Mesenchymal stem cell (in vitro differentiated cells and primary cell): ENCODE measurements at regions not wholly inside any gene's neighbourhood (a gene's known extent, or its start where the extent isn't known, plus 50 kb on each side); places are given as distances from the start of the nearest gene placed in this dataset.

Source experiments
- DNase-seq: peaks from one replicate; pipeline ENCODE4 v3.0.0-alpha.2; 2013
- H2AFZ ChIP-seq: one replicate; pipeline ENCODE4 v1.6.1; 2013; ENCODE audit warnings: low read depth, mild to moderate bottlenecking, control low read depth, inconsistent platforms, low read length, moderate library complexity
- H2AK5ac ChIP-seq: 2 replicates; pipeline ENCODE4 v1.6.1; 2013; ENCODE audit warnings: low read length, moderate library complexity, mild to moderate bottlenecking, inconsistent platforms; ENCODE audit not compliant: severe bottlenecking
- H2BK120ac ChIP-seq: one replicate; pipeline ENCODE4 v1.6.1; 2013; ENCODE audit warnings: low read depth, mild to moderate bottlenecking, inconsistent platforms, low read length, moderate library complexity
- H2BK12ac ChIP-seq, 2 experiments: one replicate each; pipeline ENCODE4 v1.6.1; 2013; ENCODE audit warnings: inconsistent platforms in 2 of 2, low read length in 2 of 2, mild to moderate bottlenecking in 2 of 2, moderate library complexity in 2 of 2, control low read depth in 1 of 2
- H2BK15ac ChIP-seq: one replicate; pipeline ENCODE4 v1.6.1; 2013; ENCODE audit warnings: mild to moderate bottlenecking, low read depth, inconsistent platforms; ENCODE audit not compliant: poor library complexity, severe bottlenecking
- H2BK5ac ChIP-seq: 2 replicates; pipeline ENCODE4 v1.6.1; 2013; ENCODE audit warnings: low read depth, mild to moderate bottlenecking, low read length, control low read depth, inconsistent platforms; ENCODE audit not compliant: poor library complexity, severe bottlenecking
- H3K14ac ChIP-seq, 2 experiments: one replicate each; pipeline ENCODE4 v1.6.1; 2013; ENCODE audit warnings: inconsistent platforms in 2 of 2, low read length in 2 of 2, control low read depth in 1 of 2, mild to moderate bottlenecking in 1 of 2, moderate library complexity in 1 of 2
- H3K18ac ChIP-seq, 2 experiments: one replicate each; pipeline ENCODE4 v1.6.1; 2013; ENCODE audit warnings: inconsistent platforms in 2 of 2, low read length in 2 of 2, control low read depth in 1 of 2, low read depth in 1 of 2, mild to moderate bottlenecking in 1 of 2
- H3K23ac ChIP-seq, 2 experiments: one replicate each; pipeline ENCODE4 v1.6.1; 2013; ENCODE audit warnings: inconsistent platforms in 2 of 2, low read length in 2 of 2, mild to moderate bottlenecking in 2 of 2, moderate library complexity in 2 of 2, control low read depth in 1 of 2
- H3K27ac ChIP-seq: 2 replicates; pipeline ENCODE4 v1.5.1; 2013; ENCODE audit warnings: mild to moderate bottlenecking, moderate library complexity, low read length, control low read depth, inconsistent platforms; ENCODE audit not compliant: poor library complexity, severe bottlenecking
- H3K27me3 ChIP-seq, 2 experiments: 2 replicates each; pipeline versions ENCODE4 v1.6.1 to v1.7.0; 2013; ENCODE audit warnings: low read length in 2 of 2, mild to moderate bottlenecking in 2 of 2, moderate library complexity in 2 of 2, control low read depth in 1 of 2, inconsistent platforms in 1 of 2; ENCODE audit not compliant: control insufficient read depth in 1 of 2, insufficient read depth in 1 of 2
- H3K36me3 ChIP-seq, 2 experiments: 2 replicates each; pipeline versions ENCODE4 v1.6.1 to v1.7.0; 2013; ENCODE audit warnings: low read length in 2 of 2, control low read depth in 1 of 2, inconsistent platforms in 1 of 2, low read depth in 1 of 2, mild to moderate bottlenecking in 1 of 2; ENCODE audit not compliant: insufficient read depth in 2 of 2, control insufficient read depth in 1 of 2
- H3K4ac ChIP-seq, 2 experiments: one replicate each; pipeline ENCODE4 v1.6.1; 2013; ENCODE audit warnings: inconsistent platforms in 2 of 2, low read length in 2 of 2, mild to moderate bottlenecking in 2 of 2, moderate library complexity in 2 of 2, control low read depth in 1 of 2, low read depth in 1 of 2
- H3K4me1 ChIP-seq: 2 replicates; pipeline ENCODE4 v1.6.1; 2013; ENCODE audit warnings: low read depth, low read length, control low read depth; ENCODE audit not compliant: control insufficient read depth, insufficient read depth
- H3K4me2 ChIP-seq: 2 replicates; pipeline ENCODE4 v1.6.1; 2013; ENCODE audit warnings: low read length, mild to moderate bottlenecking, inconsistent platforms; ENCODE audit not compliant: poor library complexity, severe bottlenecking
- H3K4me3 ChIP-seq, 2 experiments: 2 replicates each; pipeline versions ENCODE4 v1.5.1 to v1.7.0; 2013; ENCODE audit warnings: low read length in 2 of 2, mild to moderate bottlenecking in 2 of 2, control low read depth in 1 of 2, low read depth in 1 of 2; ENCODE audit not compliant: insufficient read depth in 1 of 2
- H3K79me1 ChIP-seq: replicated peaks from 2 replicates; pipeline ENCODE4 v1.6.1; 2013; ENCODE audit warnings: mild to moderate bottlenecking, control low read depth, low read length, inconsistent platforms; ENCODE audit not compliant: poor library complexity, severe bottlenecking
- H3K9ac ChIP-seq: 2 replicates; pipeline ENCODE4 v1.7.0; 2013; ENCODE audit warnings: mild to moderate bottlenecking, low read length, moderate library complexity
- H3K9me3 ChIP-seq: 2 replicates; pipeline ENCODE4 v1.7.0; 2013; ENCODE audit warnings: mild to moderate bottlenecking, low read length; ENCODE audit not compliant: control insufficient read depth
- H4K8ac ChIP-seq: one replicate; pipeline ENCODE4 v1.6.1; 2013; ENCODE audit warnings: inconsistent platforms, mild to moderate bottlenecking, low read length, moderate library complexity
- H4K91ac ChIP-seq: one replicate; pipeline ENCODE4 v1.6.1; 2013; ENCODE audit warnings: mild to moderate bottlenecking, low read length, inconsistent platforms
- WGBS: methylation state at CpG from one replicate; pipeline ENCODE4 v1.1.7; 2013; ENCODE audit warnings: mixed read lengths; 5-methylcytosine and 5-hydroxymethylcytosine counted together

DNA sequence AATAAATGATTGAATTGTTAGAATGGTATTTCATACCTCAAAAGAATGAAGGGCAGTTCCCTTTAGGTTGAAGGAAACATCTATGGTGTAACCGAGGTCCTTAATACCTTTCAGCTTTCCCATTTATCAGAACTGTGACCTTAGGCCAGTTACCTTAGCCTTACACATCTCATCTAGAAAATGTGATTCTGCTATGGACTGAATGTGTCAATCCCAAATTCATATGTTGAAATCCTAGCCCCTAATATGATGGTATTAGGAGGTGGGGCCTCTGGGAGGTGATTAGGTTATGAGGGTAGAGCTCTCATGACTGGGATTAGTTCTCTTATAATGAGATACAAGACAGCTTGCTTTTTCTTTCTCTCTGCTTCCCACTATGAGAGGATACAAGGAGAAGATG lies 441.9 kb downstream of the PLK2 start:
- 100% methylated on average over 1 of the region's 1 CpG for WGBS
- no peak overlapping the region for H2BK15ac ChIP-seq

DNA sequence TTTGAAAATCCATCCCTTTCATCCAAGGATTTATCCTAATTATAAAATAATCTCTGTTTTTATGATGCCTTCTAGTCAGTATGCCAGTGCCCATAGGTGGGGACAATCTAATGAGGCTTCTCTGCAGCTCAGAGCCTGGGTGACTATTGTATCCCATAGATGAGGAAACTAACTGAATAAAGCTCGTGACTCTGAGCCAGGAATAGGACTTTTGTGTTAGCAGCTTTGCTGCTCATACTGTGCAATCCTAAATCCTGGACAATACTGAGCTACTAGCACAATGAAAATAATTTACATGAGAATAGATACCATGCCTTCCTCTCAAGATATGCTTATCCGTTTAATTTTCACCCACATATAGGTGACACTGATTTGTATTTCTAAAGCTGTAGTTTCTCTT lies 443.0 kb downstream of the PLK2 start:
- Histone ChIP-seq H2AFZ (no peak overlapping the region), H3K79me1 (no peaks in the 10 kb centered on the region), H3K14ac (no peak overlapping the region), H3K9me3 (no peaks in the 10 kb centered on the region), H3K4ac (no peak overlapping the region), H3K36me3 (no peaks in the 10 kb centered on the region), H2BK12ac (no peak overlapping the region), H3K4me1 (no peaks in the 10 kb centered on the region), H2AK5ac (no peak overlapping the region), H3K4me2 (no peak overlapping the region), H3K18ac (no peak overlapping the region), H2BK120ac (no peak overlapping the region), H4K8ac (no peak overlapping the region), H4K91ac (no peak overlapping the region), H3K23ac (no peak overlapping the region), H3K27me3 (no peaks in the 10 kb centered on the region), H2BK15ac (no peak overlapping the region), H2BK5ac (no peak overlapping the region), H3K9ac (no peak overlapping the region), H3K27ac (no peak overlapping the region), H3K4me3 (no peak overlapping the region)
- no CpG with 5 or more reads among the region's 2 CpGs for WGBS
- peak; percentile 0 for DNase-seq

More for the DNA sequence above, 441.9 kb downstream of the PLK2 start:
- H2BK12ac ChIP-seq = no peak overlapping the region
- no peak overlapping the region for H4K91ac ChIP-seq
- no peak overlapping the region for H3K27ac ChIP-seq
- no peaks in the 10 kb centered on the region for H3K4me1 ChIP-seq
- no peak overlapping the region for H2AFZ ChIP-seq
- no peak for DNase-seq
- no peak overlapping the region for H2BK120ac ChIP-seq
- no peak overlapping the region for H3K9ac ChIP-seq
- no peak overlapping the region for H3K4me2 ChIP-seq
- H3K27me3 ChIP-seq = no peaks in the 10 kb centered on the region
- H3K18ac ChIP-seq = no peak overlapping the region
- H2BK5ac ChIP-seq = no peak overlapping the region
- no peak overlapping the region for H4K8ac ChIP-seq
- H3K36me3 ChIP-seq = no peaks in the 10 kb centered on the region
- no peak overlapping the region for H3K14ac ChIP-seq
- no peak overlapping the region for H3K4ac ChIP-seq
- H3K4me3 ChIP-seq = no peak overlapping the region
- H3K23ac ChIP-seq = no peak overlapping the region
- no peak overlapping the region for H2AK5ac ChIP-seq
- no peaks in the 10 kb centered on the region for H3K79me1 ChIP-seq
- H3K9me3 ChIP-seq = no peaks in the 10 kb centered on the region

DNA sequence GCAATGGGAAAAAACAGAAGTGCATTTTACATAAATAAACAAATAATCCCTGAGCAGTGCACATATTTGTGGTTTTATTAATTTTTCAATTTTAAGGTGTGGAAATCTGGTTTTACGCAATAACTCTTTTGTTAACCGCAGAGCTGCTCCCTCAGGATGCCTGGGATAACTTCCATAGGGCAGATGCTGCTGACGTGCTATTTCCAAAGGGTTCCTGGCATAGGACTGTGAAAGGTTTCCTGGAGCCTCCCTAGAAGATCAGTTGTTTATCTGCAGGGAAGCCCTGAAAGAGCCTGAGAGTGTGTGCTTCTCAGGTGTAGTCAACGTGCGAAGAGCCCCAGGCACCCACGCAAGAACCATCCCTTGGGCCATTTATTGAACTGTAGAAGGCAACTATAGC lies 443.5 kb downstream of the PLK2 start:
- H3K4me1 ChIP-seq = no peaks in the 10 kb centered on the region
- no peaks in the 10 kb centered on the region for H3K27me3 ChIP-seq
- H3K4ac ChIP-seq = no peak overlapping the region
- no peaks in the 10 kb centered on the region for H3K9me3 ChIP-seq
- no peak overlapping the region for H3K4me3 ChIP-seq
- H2BK15ac ChIP-seq = no peak overlapping the region
- H3K4me2 ChIP-seq = no peak overlapping the region
- H2AFZ ChIP-seq = no peak overlapping the region
- no peak overlapping the region for H2AK5ac ChIP-seq
- no peak overlapping the region for H3K23ac ChIP-seq
- no peak overlapping the region for H2BK5ac ChIP-seq
- H3K14ac ChIP-seq = no peak overlapping the region
- peak overlapping the region in 1 of 2 experiments; percentile 25 for H2BK12ac ChIP-seq
- H4K8ac ChIP-seq = no peak overlapping the region
- no peaks in the 10 kb centered on the region for H3K36me3 ChIP-seq
- H2BK120ac ChIP-seq = no peak overlapping the region
- DNase-seq = peak; percentile 1
- 75% methylated on average over 6 of the region's 6 CpGs for WGBS
- no peak overlapping the region for H3K18ac ChIP-seq
- H3K79me1 ChIP-seq = no peaks in the 10 kb centered on the region
- H3K27ac ChIP-seq = no peak overlapping the region
- H3K9ac ChIP-seq = no peak overlapping the region
- no peak overlapping the region for H4K91ac ChIP-seq

DNA sequence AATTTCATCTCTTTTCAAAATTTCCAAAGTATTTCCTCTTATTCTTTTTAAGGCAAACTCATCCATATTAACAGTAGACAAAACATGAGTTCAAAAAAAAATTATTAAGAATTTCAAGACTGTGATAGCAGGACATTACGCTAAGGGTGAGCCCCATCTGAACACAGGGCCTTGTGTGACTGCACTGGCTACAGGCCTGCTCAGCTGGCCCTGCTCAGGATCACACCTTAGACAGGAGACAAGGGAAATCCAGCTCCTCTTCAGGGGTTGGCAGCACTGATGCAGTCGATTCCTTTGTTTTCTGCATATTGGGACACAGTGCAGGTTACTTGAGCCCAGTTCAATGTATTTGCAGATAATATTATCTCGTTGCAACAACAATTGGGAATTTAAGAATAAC lies 444.7 kb downstream of the PLK2 start:
- 93% methylated on average over 3 of the region's 3 CpGs for WGBS

More for the DNA sequence above, 444.7 kb downstream of the PLK2 start:
- Histone ChIP-seq H2AK5ac (no peak overlapping the region), H3K9me3 (no peaks in the 10 kb centered on the region), H2BK5ac (no peak overlapping the region), H3K4me3 (no peak overlapping the region), H3K27ac (no peak overlapping the region), H3K4me1 (no peaks in the 10 kb centered on the region), H3K9ac (no peak overlapping the region), H4K91ac (no peak overlapping the region), H3K79me1 (no peaks in the 10 kb centered on the region), H3K4ac (no peak overlapping the region), H3K23ac (no peak overlapping the region), H2AFZ (no peak overlapping the region), H2BK120ac (no peak overlapping the region), H4K8ac (no peak overlapping the region), H2BK12ac (no peak overlapping the region), H3K4me2 (no peak overlapping the region), H3K18ac (no peak overlapping the region), H3K27me3 (no peaks in the 10 kb centered on the region), H3K36me3 (no peaks in the 10 kb centered on the region), H3K14ac (no peak overlapping the region), H2BK15ac (no peak overlapping the region)
- peak; percentile 0 for DNase-seq
